Cardiac fibroblast (primary cell): ENCODE measurements at regions not wholly inside any gene's neighbourhood (a gene's known extent, or its start where the extent isn't known, plus 50 kb on each side); places are given as distances from the start of the nearest gene placed in this dataset.

Experiments used
- DNase-seq, 2 donors: peaks; one replicate each; pipeline versions ENCODE4 v3.0.0 to v3.0.0-alpha.2; 2010; ENCODE audit warnings: low read depth in 2 of 2
- H3K4me3 ChIP-seq, 2 donors: replicated peaks in 1 of 2; 1 replicate in 1 of 2; 2 replicates in 1 of 2; pipeline ENCODE4 v1.5.1; 2011; ENCODE audit warnings: low read depth in 2 of 2, low read length in 2 of 2, mild to moderate bottlenecking in 2 of 2, moderate library complexity in 1 of 2
- CTCF ChIP-seq: IDR thresholded peaks from one replicate; pipeline ENCODE4 v1.5.1; 2011; ENCODE audit warnings: low read depth, mild to moderate bottlenecking, low read length, inconsistent platforms

DNA sequence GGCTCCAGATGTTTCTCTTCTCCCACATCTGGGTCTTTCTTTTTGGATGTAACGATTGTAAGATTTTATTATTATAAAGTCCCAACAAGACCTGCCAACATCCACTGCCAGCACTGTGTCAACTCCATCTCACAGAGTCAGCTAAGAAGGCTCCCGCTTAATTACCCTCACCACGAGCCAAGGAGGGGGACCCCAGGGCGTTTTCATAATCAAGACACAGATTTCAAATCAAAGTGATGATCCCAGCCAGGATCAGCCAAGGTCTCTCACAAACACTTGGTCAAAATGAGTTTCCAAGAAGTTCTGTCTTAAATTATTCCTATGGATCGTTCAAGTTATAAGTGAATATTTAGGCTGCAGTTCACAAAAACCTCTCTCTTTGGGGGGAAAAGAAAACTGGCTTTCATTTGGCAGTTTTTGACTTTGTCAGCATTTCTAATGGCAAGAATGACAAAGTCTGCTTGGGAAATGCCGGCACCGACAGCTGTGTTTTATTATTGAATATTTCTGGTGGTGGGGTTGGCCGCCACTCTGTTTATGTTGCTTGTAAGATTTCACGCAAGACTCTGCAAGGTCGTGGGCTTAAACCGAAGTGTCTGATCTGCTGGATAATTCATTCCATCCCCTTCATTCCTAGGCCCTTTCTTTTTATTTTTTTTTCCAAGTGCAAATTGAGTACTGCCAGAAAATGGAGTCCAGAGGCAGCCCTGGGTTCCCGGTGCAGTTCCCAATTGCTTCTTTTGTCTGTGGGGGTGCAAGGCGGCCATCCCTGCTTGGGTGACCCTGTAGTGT is 170.2 kb upstream of the PMEPA1 start:
- DNase-seq, result no peak
- H3K4me3 ChIP-seq, result no peak overlapping the region
- no peak for TF ChIP-seq CTCF

- no peak for DNase-seq
- no peak overlapping the region for H3K4me3 ChIP-seq
- TF ChIP-seq CTCF, result no peak
Measured at GRCh38 chr20:57879437-57879778, 169.6 kb upstream of the PMEPA1 start.

GRCh38 chr20:57878786-57879424 is 169.1 kb upstream of the PMEPA1 start:
- no peak for TF ChIP-seq CTCF
- no peak overlapping the region for H3K4me3 ChIP-seq
- no peak for DNase-seq

- TF ChIP-seq CTCF, result no peak
- no peak overlapping the region for H3K4me3 ChIP-seq
- DNase-seq, result no peak
Measured at GRCh38 chr20:57877995-57878394, 168.2 kb upstream of the PMEPA1 start.

DNA sequence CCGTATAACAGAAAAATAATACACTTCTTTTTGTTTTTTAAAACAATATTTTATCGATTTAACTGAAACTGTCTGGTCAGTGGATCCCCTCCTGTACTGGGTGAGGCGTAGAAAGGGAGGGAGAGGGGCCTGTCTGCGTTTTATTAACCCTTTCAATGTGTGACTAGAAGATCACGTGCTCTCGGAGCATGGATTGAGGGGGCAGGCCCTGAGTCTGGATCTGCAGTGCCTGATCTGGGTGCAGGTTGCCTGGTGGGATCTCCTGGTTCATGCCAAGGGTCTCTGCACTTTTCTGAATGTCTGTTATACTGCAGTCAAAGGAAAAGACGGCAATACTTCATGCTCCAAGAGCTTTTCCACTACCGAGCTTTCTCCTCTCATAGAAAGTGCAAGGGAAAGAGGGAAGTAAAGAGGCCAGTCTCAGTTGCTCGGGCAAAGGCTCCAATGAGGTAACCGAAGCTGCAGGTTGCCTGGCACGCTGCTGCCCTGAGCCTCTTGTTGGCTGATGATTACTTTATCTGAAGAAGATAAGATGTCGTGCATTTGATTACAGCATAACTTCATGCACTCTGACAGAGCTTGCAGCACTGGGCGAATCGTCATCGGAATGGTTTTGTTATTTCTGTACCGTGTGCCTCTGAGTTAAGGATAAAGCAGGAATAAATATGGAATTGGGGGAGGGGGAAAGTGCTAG is 167.5 kb upstream of the PMEPA1 start:
- no peak for DNase-seq
- TF ChIP-seq CTCF, result no peak
- no peak overlapping the region for H3K4me3 ChIP-seq

- DNase-seq, result no peak
- H3K4me3 ChIP-seq, result no peak overlapping the region
- TF ChIP-seq CTCF, result no peak
Measured at GRCh38 chr20:57876163-57876562, 166.3 kb upstream of the PMEPA1 start.
